ENCODE measurements at regions not wholly inside any gene's neighbourhood (a gene's known extent, or its start where the extent isn't known, plus 50 kb on each side); places are given as distances from the start of the nearest gene placed in this dataset.

GRCh38 chrX:146754268-146754667 is 55.3 kb upstream of the CXorf51B start:
- no peaks in the 10 kb centered on the region for H3K9me3 ChIP-seq (ENCODE audit: control insufficient read depth, insufficient read depth, low read length)
- no peaks in the 10 kb centered on the region for H3K4me1 ChIP-seq (ENCODE audit: control insufficient read depth, insufficient read depth, low read length)
- H3K4me3 ChIP-seq (ENCODE audit: low read depth, low read length) = no peak overlapping the region
- 8% methylated on average over 2 of the region's 3 CpGs for WGBS (ENCODE audit: insufficient coverage)
- H3K36me3 ChIP-seq (ENCODE audit: control insufficient read depth, insufficient read depth, low read length) = no peaks in the 10 kb centered on the region
- H3K27me3 ChIP-seq (ENCODE audit: control insufficient read depth, insufficient read depth, low read length) = no peaks in the 10 kb centered on the region
- H3K27ac ChIP-seq (ENCODE audit: low read depth, low read length) = peak overlapping the region; percentile 44
- DNase-seq (ENCODE audit: low read depth in 4 of 6, low spot score in 6 of 6) = peak; percentile 2 to 76 (median 32)

GRCh38 chrX:146755214-146755613 is 54.4 kb upstream of the CXorf51B start:
- H3K36me3 ChIP-seq (ENCODE audit: control insufficient read depth, insufficient read depth, low read length) = no peaks in the 10 kb centered on the region
- no peak overlapping the region for H3K4me3 ChIP-seq (ENCODE audit: low read depth, low read length)
- H3K27me3 ChIP-seq (ENCODE audit: control insufficient read depth, insufficient read depth, low read length) = no peaks in the 10 kb centered on the region
- H3K9me3 ChIP-seq (ENCODE audit: control insufficient read depth, insufficient read depth, low read length) = no peaks in the 10 kb centered on the region
- no peaks in the 10 kb centered on the region for H3K4me1 ChIP-seq (ENCODE audit: control insufficient read depth, insufficient read depth, low read length)
- H3K27ac ChIP-seq (ENCODE audit: low read depth, low read length) = peak overlapping the region; percentile 44
- no peak for DNase-seq (ENCODE audit: low read depth in 4 of 6, low spot score in 6 of 6)
- WGBS (ENCODE audit: insufficient coverage) = 33% methylated on average over 1 of the region's 1 CpG

Data from spinal cord (tissue), 9 donors.